Spleen (tissue), 7 donors: ENCODE measurements at regions not wholly inside any gene's neighbourhood (a gene's known extent, or its start where the extent isn't known, plus 50 kb on each side); places are given as distances from the start of the nearest gene placed in this dataset.

Source experiments
- POLR2A ChIP-seq, 3 donors: fragments of 450-650 bp; IDR thresholded peaks; one replicate each; pipeline ENCODE4 v1.5.1; 2017; ENCODE audit warnings: antibody characterized with exemption in 3 of 3, mild to moderate bottlenecking in 1 of 3
- POLR2AphosphoS5 ChIP-seq, 3 donors: sonication (generic); formaldehyde crosslinking; IDR thresholded peaks; one replicate each; pipeline ENCODE4 v1.5.1; 2017; ENCODE audit warnings: antibody characterized with exemption in 3 of 3
- TF ChIP-seq, protein P1 (sequence below), 11 experiments: fragments of 200-600 bp in 7 of 11; fragments of 450-650 bp in 4 of 11; sonication (generic) in 4 of 11; IDR thresholded peaks in 8 of 11; conservative IDR thresholded peaks in 3 of 11; 1 replicate in 7 of 11; 2 replicates in 4 of 11; pipeline versions ENCODE4 v1.4.0 to v1.8.0; 2016 to 2021; ENCODE audit warnings: antibody characterized with exemption in 11 of 11, inconsistent platforms in 4 of 11, mild to moderate bottlenecking in 1 of 11
- donor health status: DM: no; HTN: no; CAD: no; lungs with moderate emphysema.
- donor health status: DM: no; HTN: no; CAD: no.
- donor health status: DM: no; HTN: no; CAD: no.

DNA sequence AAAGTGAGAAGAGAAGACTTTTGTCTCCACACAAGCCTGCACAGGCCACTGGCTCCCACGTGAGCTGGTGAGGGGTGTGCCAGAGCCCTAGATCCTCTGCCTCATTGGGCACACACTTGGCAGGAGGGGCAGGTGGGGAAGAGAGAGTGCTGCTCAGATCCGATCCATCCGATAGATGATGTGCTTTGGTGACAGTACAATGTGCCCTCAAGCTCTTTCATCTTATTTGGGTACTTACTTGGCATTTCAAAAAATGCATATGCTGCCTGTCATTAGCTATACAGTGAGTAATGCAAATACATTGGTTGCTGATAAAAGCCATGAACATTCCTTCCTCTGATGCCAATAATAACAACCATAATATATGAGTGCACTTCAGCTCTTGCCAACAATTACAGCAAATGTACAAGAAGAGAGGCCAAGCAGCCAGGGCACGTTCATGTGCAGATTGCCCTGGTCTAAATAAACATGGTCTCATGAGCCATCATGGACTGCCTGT, 255.3 kb downstream of the VAPA start:
- TF ChIP-seq POLR2A (IDR thresholded peaks at IDR 0.05): no peak
- TF ChIP-seq, protein P1, sequence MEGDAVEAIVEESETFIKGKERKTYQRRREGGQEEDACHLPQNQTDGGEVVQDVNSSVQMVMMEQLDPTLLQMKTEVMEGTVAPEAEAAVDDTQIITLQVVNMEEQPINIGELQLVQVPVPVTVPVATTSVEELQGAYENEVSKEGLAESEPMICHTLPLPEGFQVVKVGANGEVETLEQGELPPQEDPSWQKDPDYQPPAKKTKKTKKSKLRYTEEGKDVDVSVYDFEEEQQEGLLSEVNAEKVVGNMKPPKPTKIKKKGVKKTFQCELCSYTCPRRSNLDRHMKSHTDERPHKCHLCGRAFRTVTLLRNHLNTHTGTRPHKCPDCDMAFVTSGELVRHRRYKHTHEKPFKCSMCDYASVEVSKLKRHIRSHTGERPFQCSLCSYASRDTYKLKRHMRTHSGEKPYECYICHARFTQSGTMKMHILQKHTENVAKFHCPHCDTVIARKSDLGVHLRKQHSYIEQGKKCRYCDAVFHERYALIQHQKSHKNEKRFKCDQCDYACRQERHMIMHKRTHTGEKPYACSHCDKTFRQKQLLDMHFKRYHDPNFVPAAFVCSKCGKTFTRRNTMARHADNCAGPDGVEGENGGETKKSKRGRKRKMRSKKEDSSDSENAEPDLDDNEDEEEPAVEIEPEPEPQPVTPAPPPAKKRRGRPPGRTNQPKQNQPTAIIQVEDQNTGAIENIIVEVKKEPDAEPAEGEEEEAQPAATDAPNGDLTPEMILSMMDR (IDR thresholded peaks at IDR 0.05 in 8 of 11, conservative IDR thresholded peaks at IDR 0.05 in 3 of 11): no peak
- TF ChIP-seq POLR2AphosphoS5 (IDR thresholded peaks at IDR 0.05): no peak
